ENCODE measurements at regions not wholly inside any gene's neighbourhood (a gene's known extent, or its start where the extent isn't known, plus 50 kb on each side); places are given as distances from the start of the nearest gene placed in this dataset.

GRCh38 chr20:39839399-39840119 lies 849.5 kb downstream of the MAFB start:
- DNase-seq: no peak
- H3K4me3 Mint-ChIP-seq: no peak overlapping the region
- no peaks in the 10 kb centered on the region for H3K36me3 Mint-ChIP-seq (ENCODE audit: low read depth)
- ChIA-PET CTCF (interaction anchor here (1.2 kb wide), 1 partner anchor 19 kb away, joined by 3 read pairs; no protein-coding TSS in a partner anchor), POLR2A (no interaction called here)
- Histone ChIP-seq H3K9me3 (ENCODE audit: control insufficient read depth in 1 of 2, insufficient read depth in 1 of 2, low read length in 2 of 2) (peaks cover 0 to 6% of the 10 kb centered on the region in 2 experiments), H3K4me1 (ENCODE audit: insufficient read depth, low read length) (no peaks in the 10 kb centered on the region), H3K36me3 (ENCODE audit: insufficient read depth, low read length) (no peaks in the 10 kb centered on the region), H3K4me3 (ENCODE audit: low read length) (no peak overlapping the region), H3K27me3 (ENCODE audit: control insufficient read depth in 1 of 2, insufficient read depth in 2 of 2, low read length in 2 of 2) (no peaks in the 10 kb centered on the region), H3K27ac (ENCODE audit: low read depth in 1 of 2, low read length in 2 of 2) (no peak overlapping the region)
- H3K27ac Mint-ChIP-seq: no peak overlapping the region
- no peak for TF ChIP-seq CTCF (IDR thresholded peaks at IDR 0.05)
- no peak for ATAC-seq (ENCODE audit: poor library complexity)
- no peaks in the 10 kb centered on the region for H3K27me3 Mint-ChIP-seq
- no peaks in the 10 kb centered on the region for H3K4me1 Mint-ChIP-seq (ENCODE audit: low read depth)
- no peaks in the 10 kb centered on the region for H3K9me3 Mint-ChIP-seq
- intact Hi-C loops (cut with DNase I, micrococcal nuclease): no loop called here

GRCh38 chr20:39837561-39837960 lies 851.5 kb downstream of the MAFB start:
- Histone ChIP-seq H3K36me3 (ENCODE audit: insufficient read depth, low read length) (no peaks in the 10 kb centered on the region), H3K27me3 (ENCODE audit: control insufficient read depth in 1 of 2, insufficient read depth in 2 of 2, low read length in 2 of 2) (no peaks in the 10 kb centered on the region), H3K4me1 (ENCODE audit: insufficient read depth, low read length) (no peaks in the 10 kb centered on the region), H3K27ac (ENCODE audit: low read depth in 1 of 2, low read length in 2 of 2) (no peak overlapping the region), H3K4me3 (ENCODE audit: low read length) (no peak overlapping the region), H3K9me3 (ENCODE audit: control insufficient read depth in 1 of 2, insufficient read depth in 1 of 2, low read length in 2 of 2) (peaks cover 0 to 6% of the 10 kb centered on the region in 2 experiments)
- CTCF ChIA-PET: no interaction called here
- no peak for TF ChIP-seq CTCF (IDR thresholded peaks at IDR 0.05)
- POLR2A ChIA-PET: no interaction called here
- ATAC-seq (ENCODE audit: poor library complexity) (no peak), DNase-seq (no peak)
- no peaks in the 10 kb centered on the region for H3K27me3 Mint-ChIP-seq
- intact Hi-C loops (cut with DNase I, micrococcal nuclease): no loop called here
- no peaks in the 10 kb centered on the region for H3K36me3 Mint-ChIP-seq (ENCODE audit: low read depth)
- no peak overlapping the region for H3K4me3 Mint-ChIP-seq
- H3K27ac Mint-ChIP-seq: no peak overlapping the region
- H3K4me1 Mint-ChIP-seq (ENCODE audit: low read depth): no peaks in the 10 kb centered on the region
- peaks cover 8% of the 10 kb centered on the region for H3K9me3 Mint-ChIP-seq

- H3K27ac ChIP-seq (ENCODE audit: low read depth in 1 of 2, low read length in 2 of 2): no peak overlapping the region
- CTCF ChIA-PET: no interaction called here
- H3K27me3 ChIP-seq (ENCODE audit: control insufficient read depth in 1 of 2, insufficient read depth in 2 of 2, low read length in 2 of 2): no peaks in the 10 kb centered on the region
- intact Hi-C loops (cut with DNase I, micrococcal nuclease): no loop called here
- Mint-ChIP-seq H3K4me3 (no peak overlapping the region), H3K27ac (no peak overlapping the region), H3K4me1 (ENCODE audit: low read depth) (no peaks in the 10 kb centered on the region), H3K36me3 (ENCODE audit: low read depth) (no peaks in the 10 kb centered on the region), H3K27me3 (no peaks in the 10 kb centered on the region), H3K9me3 (peaks cover 8% of the 10 kb centered on the region)
- TF ChIP-seq CTCF (IDR thresholded peaks at IDR 0.05): no peak
- H3K4me3 ChIP-seq (ENCODE audit: low read length): no peak overlapping the region
- DNase-seq (no peak), ATAC-seq (ENCODE audit: poor library complexity) (no peak)
- POLR2A ChIA-PET: no interaction called here
- H3K9me3 ChIP-seq (ENCODE audit: control insufficient read depth in 1 of 2, insufficient read depth in 1 of 2, low read length in 2 of 2): peaks cover 0 to 6% of the 10 kb centered on the region in 2 experiments
- no peaks in the 10 kb centered on the region for H3K4me1 ChIP-seq (ENCODE audit: insufficient read depth, low read length)
- no peaks in the 10 kb centered on the region for H3K36me3 ChIP-seq (ENCODE audit: insufficient read depth, low read length)
Measured at GRCh38 chr20:39835130-39835842, 853.8 kb downstream of the MAFB start.
